HG02852 (cell line): ENCODE measurements at regions not wholly inside any gene's neighbourhood (a gene's known extent, or its start where the extent isn't known, plus 50 kb on each side); places are given as distances from the start of the nearest gene placed in this dataset.
A peak's percentile ranks its signal among the peaks of the same experiment; 100 is the strongest.
"Not testable (repeated sequence)": the region's sequence is repeated elsewhere in the genome, so short reads cannot be mapped to it uniquely, and the experiment has no call there.

Experiments used
- ATAC-seq: cut with Tn5 transposase; IDR thresholded peaks from one replicate; pipeline ENCODE4 v1.9.1; 2021; ENCODE audit warnings: mild to moderate bottlenecking, moderate library complexity; ENCODE audit not compliant: unreplicated experiment

DNA sequence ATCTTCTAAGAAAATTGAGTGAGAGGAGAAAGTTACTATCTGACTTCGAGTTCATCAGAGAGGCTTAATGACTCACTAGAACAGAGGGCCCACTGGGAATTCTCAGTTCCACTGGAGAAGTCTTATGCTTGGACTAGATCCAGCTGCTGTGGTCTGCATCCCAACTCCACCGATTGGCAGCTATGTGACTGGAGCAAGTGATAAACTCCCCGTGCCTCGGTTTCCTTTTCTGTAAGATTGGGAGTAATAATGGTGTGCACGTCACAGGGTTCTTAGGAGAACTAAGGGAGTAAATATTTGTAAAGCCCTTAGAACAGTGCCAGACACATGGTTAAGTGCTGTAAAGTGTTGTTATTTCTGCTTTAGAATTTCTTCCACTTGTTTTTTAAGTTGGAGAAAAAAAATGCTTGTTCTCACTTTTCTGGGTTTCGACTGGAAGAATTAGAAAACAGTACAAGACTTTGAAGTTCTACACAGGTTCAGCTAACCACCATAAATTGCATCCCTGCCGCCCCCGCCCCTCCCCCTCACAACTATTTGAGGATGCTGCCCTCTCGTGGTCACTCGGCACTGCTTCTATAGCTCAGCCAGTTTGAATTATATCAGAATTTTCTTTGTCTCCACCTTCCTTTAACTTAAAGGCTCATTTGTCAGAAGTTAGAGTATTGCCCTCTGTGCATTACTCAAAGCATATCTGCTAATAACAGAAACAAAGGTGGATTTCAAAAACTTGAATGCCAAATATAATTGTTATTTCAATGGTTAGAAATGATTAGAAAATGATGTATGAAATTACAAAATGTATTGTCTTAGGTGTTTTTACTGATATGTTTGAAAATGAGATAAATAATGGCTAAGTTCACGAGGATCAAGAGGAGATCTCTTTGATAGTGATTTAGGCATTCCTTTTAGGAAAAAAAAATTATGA lies 95.0 kb upstream of the IFNGR1 start:
- no peak for ATAC-seq

GRCh38 chr6:137313211-137313610 lies 94.0 kb upstream of the IFNGR1 start:
- ATAC-seq = no peak

DNA sequence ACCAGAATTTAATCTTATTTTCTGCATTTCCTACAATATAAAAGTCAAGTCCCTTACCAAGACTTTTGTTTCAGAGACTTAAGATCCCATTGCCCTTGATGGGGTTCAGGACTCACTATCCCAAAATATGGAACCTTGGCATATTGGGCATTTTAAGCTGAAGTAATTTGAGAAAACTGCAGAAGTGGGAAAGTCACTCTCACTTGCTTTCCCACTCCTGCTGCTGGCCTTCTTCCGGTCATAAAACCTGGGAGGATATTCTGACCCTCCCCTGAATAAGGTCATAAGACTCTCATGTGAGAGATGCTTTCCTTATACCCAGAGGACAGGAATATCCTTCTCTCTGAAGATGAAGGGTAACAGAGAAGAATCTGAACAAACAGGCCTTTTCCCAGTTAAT lies 92.8 kb upstream of the IFNGR1 start:
- no peak for ATAC-seq

DNA sequence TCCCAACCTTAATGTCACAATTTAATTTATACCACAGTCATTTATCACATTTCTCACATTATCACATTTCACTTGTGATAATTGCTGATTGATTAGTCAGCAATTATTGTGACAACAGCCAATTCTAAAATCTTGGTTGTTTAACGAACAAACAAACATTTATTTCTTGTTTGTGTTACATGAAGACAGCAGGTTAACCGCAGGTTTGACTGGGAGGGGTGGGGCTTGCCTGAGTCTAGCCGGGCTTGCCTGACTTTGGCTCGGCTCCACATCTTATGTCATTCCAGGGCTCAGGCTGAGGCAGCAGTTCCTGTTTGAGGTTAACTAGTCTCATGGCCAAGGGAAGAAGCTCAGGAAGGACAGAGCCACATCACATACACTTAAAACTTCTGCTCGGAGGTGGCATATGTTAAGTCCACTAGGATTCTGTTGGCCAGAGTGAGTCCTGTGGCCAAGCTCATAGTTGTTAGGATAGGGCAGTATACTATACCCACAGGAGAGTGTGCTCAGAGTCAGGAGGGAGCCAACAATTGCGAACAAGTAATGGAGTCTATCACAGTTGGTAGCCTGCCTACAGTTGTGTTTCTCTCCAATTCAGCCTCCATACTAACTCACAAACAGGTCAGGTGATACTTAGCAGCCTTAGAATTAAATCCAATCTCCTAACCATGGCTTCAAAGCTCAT lies 90.0 kb upstream of the IFNGR1 start:
- no peak for ATAC-seq

- no peak for ATAC-seq
Observed at GRCh38 chr6:137307163-137307854, 88.1 kb upstream of the IFNGR1 start.

DNA sequence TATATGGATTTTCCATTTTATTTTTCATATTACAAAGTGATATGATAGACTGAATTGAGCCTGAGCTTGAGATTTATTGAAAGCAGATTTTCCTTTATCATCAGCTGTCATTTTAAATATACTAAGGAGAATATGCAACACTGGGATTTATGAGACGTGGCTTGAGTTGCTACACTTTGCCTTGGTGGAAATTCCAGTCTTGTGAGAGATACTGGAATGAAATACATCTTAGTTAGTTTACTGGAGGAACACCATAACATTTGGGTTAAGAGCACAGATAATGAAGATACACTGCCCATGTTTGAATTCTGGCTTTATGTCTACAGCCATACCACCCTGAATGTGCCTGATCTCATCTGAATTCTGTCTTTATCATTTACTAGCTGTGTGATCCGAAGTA lies 86.5 kb upstream of the IFNGR1 start:
- ATAC-seq = no peak

- no peak for ATAC-seq
Observed at GRCh38 chr6:137304020-137304780, 85.0 kb upstream of the IFNGR1 start.

- ATAC-seq = no peak
Observed at GRCh38 chr6:137303441-137303840, 84.3 kb upstream of the IFNGR1 start.

DNA sequence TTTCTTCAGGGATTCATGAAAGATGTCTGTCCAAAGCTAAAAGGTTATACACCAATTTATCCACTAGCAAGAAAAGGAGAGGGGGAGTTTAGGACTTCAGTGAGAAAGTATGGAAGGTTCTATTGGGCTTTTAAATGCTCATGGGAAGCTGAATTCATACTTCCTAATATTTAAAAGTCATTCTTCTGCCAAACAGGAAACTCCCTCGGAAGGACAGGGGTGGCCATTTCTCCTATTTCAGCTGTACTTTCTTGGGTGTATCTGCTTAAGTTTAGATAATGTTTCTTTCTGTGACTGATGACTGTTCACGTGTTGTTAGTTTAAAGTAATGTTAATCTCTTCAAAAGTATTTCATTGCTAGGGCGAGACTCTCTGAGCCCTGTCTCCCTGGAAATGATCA lies 80.5 kb upstream of the IFNGR1 start:
- ATAC-seq = no peak

- ATAC-seq = no peak
Observed at GRCh38 chr6:137297887-137298286, 78.7 kb upstream of the IFNGR1 start.

DNA sequence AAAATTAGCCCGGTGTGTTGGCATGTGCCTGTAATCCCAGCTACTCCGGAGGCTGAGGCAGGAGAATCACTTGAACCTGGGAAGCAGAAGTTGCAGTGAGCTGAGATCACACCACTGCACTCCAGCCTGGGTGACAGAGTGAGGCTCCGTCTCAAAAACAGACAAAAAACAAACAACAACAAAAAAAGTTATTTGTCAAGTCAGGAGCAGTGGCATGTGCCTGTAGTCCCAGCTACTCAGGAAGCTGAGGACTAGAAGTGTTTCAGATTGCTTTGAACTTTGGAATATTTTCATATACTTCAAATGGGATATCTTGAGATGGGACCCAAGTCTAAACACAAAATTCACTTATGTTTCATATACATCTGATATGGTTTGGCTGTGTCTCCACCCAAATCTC lies 73.1 kb upstream of the IFNGR1 start:
- not testable (repeated sequence) for ATAC-seq

DNA sequence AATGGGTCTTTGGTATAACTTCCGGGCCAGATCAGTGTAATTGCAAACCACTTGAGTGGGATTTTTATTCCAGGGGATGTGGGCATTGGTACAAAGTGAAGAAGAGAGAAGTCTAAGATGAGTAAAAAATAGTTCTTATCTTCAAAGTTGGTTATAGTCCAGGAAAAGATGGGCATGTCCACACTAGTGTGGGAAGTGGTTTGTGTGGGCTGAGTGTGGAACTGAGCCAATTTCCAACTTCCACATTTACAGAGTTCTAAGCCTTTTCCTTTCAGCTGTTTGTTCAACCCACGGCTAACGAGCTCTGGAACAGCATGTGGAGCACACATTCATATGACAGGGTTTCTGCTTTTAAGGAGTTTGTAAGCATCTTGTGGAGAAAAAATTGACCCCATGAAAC lies 72.3 kb upstream of the IFNGR1 start:
- ATAC-seq = no peak

- ATAC-seq = no peak
Observed at GRCh38 chr6:137290601-137291261, 71.5 kb upstream of the IFNGR1 start.

GRCh38 chr6:137286916-137287315 lies 67.7 kb upstream of the IFNGR1 start:
- ATAC-seq = no peak

DNA sequence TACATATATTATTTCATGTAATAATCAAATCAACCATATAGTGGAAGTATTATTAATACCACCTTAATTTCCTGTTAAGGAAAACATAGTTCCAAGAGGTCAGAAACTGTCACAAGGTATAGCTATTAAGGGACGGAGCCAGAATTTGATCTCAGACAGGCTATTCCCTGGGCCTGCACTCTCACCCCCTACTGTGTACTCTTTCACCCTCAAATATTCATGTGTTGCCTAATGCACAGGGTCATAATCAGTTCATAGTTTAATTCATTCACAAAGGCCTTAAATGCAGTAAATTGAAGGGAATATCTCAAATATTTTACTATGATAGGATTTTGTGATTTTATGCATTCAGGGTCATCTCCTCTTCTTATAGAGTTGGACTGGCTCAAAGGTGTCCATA lies 67.2 kb upstream of the IFNGR1 start:
- no peak for ATAC-seq

DNA sequence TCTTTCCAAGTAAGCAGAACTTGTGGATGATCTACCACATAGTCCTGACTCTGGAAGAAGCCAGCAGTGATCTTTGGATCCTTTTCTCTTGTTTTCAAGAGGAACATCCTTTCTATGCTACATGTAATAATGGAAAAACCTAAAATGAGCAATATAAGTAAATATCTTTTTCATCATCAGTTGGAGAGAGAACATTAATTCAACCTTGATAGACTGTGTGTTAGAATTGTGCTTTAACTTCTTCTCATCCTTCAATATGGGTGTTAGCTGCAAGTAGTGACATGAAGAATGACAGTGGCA lies 65.6 kb upstream of the IFNGR1 start:
- ATAC-seq = no peak

DNA sequence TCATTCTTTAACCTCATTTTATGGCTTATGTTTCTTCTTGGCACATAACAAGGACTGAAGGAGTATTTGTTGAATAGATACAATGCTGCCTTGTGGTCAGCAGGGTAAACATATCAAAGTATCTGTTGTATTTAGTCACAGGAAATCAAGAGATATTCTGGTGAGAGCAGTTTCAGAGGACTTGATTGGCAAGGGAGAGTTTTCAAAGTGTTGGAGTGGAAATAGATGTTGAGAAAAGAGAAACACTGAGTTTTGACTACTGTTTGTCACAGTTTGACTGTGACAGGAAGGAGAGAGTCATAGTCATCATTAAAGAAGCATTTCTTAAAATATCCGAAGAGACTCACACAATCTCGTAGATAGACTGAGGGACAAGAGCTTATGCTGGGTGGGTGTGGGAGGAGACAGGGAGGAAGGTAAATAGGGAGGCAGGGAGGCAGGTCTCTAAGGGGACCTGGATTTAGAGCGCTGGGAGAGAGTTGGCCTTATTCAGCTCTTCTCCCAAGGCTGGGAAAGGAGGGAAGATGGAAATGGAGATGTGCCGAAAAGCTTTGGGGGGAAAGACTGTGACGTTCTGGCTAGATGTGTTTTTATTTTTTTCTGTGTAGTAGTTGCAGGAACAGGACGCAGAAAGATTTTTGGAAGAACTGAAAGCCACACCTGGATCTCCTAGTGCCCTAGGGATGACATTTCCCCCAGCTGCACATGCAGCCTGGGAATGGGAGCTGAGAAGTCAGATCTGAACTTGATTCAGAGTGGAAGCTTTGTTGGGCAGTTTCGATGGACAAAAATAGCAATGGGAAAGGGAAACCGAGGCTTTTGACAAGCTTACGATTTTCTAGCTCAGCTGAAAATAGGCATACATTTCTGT lies 65.0 kb upstream of the IFNGR1 start:
- ATAC-seq = peak; percentile 89

DNA sequence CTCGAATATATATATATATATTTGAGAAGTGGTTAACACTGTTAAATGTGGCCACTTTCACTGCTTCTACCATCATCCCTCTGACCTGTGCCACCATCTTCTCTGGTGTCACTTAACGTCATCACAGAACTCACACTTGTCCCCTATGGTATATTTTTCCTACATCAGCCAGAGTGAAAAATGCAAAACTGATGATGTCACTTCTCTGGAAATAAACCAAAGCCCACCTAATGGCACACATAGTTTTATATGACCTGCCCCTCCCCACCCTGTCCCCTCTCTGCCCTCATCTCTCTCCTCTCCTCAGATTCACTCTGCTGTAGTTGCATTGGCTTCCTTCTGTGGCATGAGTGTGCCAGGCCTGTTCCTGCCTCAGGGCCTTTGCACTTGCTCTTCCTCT lies 63.9 kb upstream of the IFNGR1 start:
- ATAC-seq = no peak

- peak; percentile 47 for ATAC-seq
Observed at GRCh38 chr6:137282254-137282653, 63.1 kb upstream of the IFNGR1 start.

DNA sequence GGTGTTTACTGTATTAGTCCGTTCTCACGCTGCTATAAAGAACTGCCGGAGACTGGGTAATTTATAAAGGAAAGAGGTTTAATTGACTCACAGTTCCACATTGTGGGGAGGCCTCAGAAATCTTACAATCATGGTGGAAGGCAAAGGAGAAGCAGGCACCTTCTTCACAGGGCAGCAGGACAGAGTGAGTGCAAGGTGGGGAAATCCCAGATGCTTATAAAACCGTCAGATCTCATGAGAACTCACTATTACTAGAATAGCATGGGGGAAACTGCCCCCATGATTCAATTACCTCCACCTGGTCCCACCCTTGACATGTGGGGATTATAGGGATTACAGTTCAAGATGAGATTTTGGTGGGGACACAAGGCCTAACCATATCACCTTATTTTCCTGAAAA lies 60.1 kb upstream of the IFNGR1 start:
- not testable (repeated sequence) for ATAC-seq
